GM12875 (cell line): ENCODE measurements at regions not wholly inside any gene's neighbourhood (a gene's known extent, or its start where the extent isn't known, plus 50 kb on each side); places are given as distances from the start of the nearest gene placed in this dataset.

Source experiments
- H3K4me3 ChIP-seq: one replicate; pipeline ENCODE4 v1.5.1; 2011; ENCODE audit warnings: low read depth, low read length, control low read depth
- CTCF ChIP-seq: IDR thresholded peaks from 2 replicates; pipeline ENCODE4 v1.5.1; 2011; ENCODE audit warnings: low read depth, mild to moderate bottlenecking, control low read depth, inconsistent platforms, low read length, moderate library complexity, borderline replicate concordance; ENCODE audit not compliant: insufficient read depth

GRCh38 chr11:15885854-15886253 is 470.5 kb downstream of the SOX6 start:
- TF ChIP-seq CTCF = no peak

GRCh38 chr11:15886299-15886698 is 470.0 kb downstream of the SOX6 start:
- no peak for TF ChIP-seq CTCF
- no peak overlapping the region for H3K4me3 ChIP-seq

More at GRCh38 chr11:15885854-15886253, 470.5 kb downstream of the SOX6 start:
- H3K4me3 ChIP-seq = no peak overlapping the region

- no peak overlapping the region for H3K4me3 ChIP-seq
- no peak for TF ChIP-seq CTCF
Measured at GRCh38 chr11:15886866-15887265, 469.5 kb downstream of the SOX6 start.

- TF ChIP-seq CTCF = no peak
- H3K4me3 ChIP-seq = no peak overlapping the region
Measured at GRCh38 chr11:15888556-15889345, 467.6 kb downstream of the SOX6 start.

GRCh38 chr11:15889363-15890030 is 466.8 kb downstream of the SOX6 start:
- TF ChIP-seq CTCF = no peak
- H3K4me3 ChIP-seq = no peak overlapping the region

- no peak overlapping the region for H3K4me3 ChIP-seq
Measured at GRCh38 chr11:15890031-15890713, 466.2 kb downstream of the SOX6 start.

More at GRCh38 chr11:15890031-15890713, 466.2 kb downstream of the SOX6 start:
- no peak for TF ChIP-seq CTCF
